ENCODE measurements at regions not wholly inside any gene's neighbourhood (a gene's known extent, or its start where the extent isn't known, plus 50 kb on each side); places are given as distances from the start of the nearest gene placed in this dataset.

DNA sequence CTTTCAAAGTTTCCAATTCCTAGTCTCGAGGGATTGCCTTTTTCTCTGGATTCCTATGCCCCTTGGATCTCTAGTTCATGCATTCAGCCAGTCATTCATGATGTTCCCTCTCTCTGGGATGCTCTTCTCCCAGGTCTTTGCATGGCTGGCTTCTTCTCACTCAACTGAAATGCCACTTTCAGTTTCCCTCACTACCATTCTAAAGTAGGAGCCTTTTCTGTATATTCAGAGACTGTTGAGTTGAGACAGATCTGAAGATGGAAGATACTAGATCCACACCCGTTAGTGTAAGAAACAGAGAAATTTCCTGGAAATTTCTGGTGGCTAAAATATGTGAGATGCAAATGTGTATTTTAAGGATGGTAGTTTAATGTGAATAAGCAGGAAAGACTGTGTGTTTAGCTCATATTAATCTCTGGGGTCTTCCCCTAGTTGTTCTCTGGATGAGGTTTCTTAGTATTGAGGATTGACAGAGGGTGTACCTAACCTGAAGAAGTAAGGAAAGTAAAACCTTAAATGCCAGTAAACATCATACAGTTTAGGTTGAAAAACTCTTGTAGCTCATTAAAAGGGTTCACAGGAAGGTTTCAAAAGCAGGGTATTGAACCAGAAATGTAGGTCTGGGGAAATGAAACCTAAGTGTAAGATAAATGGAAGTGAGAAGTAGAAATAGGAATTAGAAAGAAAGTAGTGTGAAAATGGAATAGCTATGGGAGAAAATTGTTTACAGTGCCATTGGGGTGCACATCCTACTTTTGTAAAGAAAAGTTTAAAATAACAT lies 331.3 kb downstream of the NDFIP2 start:
- DNase-seq, result no peak

DNA sequence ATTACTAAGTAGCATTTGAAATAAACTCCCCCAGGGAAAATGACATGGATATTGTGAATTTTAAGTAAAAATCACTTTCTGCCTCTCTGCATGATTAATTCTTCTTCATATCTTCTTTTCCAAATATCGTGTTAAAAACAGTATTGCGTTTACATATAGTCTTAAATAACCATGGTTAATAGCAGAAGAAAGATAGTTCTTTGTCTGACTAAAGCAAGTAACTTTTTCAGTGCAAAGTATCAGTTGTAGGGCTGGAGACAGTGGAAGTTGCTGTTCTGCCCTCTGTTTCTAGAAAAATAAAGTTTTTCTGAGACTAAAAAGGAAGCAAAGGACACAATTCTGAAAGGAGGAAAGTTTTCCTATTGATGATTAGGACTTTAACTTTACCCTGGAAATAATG lies 330.2 kb downstream of the NDFIP2 start:
- no peak for DNase-seq

- DNase-seq, result no peak
Observed at GRCh38 chr13:79810669-79811068, 329.7 kb downstream of the NDFIP2 start.

DNA sequence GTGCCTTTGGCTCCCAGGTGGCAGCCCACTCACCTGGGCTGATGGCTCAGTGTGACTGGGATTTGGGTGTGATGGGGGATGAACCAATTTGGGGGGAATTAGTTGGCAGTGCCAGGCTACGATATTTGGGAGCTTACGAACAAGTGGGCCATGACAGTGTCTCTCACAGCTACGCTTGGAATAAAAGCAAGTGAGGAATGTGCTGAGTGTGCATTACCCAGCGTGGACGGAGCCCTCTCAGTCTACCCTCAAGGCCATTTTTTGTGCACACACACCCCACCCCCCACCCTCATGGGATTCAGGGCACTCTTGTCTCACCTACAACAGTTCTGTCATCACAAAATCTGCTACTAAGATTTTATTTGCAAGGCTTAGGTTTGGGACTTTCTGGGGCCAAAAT lies 329.1 kb downstream of the NDFIP2 start:
- DNase-seq, result no peak

DNA sequence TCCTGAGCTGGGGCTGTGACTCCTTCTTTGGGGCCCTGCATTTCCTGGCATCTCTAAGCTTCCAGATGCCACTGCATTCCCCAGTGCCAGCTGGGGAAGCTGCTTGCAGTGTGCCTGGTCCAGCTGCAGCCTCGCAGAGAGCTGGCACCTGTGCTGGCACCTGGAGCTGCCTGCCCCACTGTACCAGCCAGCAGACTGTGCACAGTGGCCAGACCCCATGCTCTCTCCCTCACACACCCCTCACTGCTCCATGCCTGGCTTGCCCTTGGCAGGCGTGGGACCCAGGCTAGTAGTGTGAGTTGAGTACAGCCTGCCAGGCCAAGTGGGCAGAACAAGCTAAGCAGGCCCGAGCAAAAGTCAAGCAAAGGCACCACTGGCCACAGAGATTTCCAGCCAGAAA lies 327.5 kb downstream of the NDFIP2 start:
- DNase-seq, result no peak

GRCh38 chr13:79807554-79807953 lies 326.6 kb downstream of the NDFIP2 start:
- no peak for DNase-seq

DNA sequence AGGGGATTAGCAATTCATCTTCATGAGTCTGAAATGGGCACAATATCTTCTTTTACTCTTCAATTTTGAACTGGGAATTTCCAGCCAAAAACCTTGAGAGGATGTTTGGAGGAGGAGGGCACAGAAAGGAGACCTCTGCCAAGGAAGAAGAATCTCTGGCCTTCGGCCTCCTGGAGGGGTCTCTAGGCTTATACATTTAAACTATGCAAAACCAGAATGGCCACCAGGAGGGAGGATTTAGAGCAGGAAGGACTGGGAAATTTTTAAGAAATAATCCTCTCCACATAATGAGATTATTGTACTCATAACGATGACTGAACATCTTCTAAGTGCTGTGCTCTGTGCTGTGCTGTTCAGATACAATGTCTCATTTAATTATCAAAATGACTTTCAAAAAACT lies 325.9 kb downstream of the NDFIP2 start:
- DNase-seq, result no peak

DNA sequence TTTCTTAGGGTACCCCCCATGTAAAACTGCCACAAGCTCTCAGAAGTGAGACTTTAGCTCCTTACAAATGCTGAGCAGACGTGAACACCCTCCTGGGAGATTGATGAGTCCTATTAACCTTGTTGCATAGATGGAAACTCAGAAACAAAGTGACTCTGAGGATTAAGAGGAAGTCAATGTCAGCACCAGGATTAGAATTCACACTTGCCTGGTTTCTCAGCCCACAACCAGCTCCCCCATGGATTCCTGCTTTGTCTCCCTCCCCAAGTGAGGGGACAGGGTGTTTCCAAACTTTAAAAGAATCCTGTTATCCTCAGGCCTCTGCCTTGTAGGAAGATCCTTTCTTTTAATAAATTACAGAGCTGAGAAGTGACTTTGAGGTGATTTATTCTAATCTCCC lies 324.4 kb downstream of the NDFIP2 start:
- DNase-seq, result no peak

GRCh38 chr13:79803989-79804388 lies 323.0 kb downstream of the NDFIP2 start:
- no peak for DNase-seq

DNA sequence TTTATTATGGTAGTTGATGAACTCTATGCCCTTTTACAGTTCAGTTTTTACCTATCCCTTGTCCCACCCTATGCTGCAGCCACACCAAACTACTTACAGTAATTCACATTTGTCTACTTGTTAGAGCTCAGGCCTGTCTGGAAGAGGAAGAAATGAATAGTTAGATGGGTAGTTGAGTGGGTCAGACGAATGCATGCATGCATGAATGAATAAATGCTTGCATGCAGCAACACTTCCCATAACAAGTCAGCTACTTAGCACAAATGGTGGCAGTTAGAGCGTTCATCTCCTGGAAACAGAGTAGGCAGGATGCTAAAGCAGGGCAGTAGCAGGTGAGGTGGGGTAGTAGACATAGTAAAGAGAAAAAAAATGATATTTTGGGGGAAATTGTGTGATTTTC lies 322.3 kb downstream of the NDFIP2 start:
- no peak for DNase-seq

GRCh38 chr13:79802389-79803085 lies 321.6 kb downstream of the NDFIP2 start:
- DNase-seq, result no peak

GRCh38 chr13:79799059-79799867 lies 318.3 kb downstream of the NDFIP2 start:
- DNase-seq, result no peak

DNA sequence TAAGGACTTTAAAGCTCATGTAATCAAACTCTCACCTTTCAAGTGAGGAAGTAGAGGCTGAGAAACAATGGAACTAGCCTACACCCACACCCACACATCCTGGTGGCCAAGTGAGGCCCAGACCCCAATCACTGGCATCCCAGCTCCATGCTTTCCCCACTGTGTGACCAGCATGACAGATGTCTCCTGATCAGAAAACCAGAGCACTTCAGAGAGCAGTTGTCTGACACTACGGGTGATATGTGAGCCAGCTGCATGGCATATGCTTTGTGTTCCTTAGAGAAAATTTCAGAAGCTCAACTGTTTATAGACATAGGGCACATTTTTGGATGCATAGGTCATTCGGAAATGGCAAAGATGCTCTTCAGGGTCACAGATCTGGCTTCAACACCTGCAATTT lies 315.2 kb downstream of the NDFIP2 start:
- DNase-seq, result no peak

- no peak for DNase-seq
Observed at GRCh38 chr13:79794931-79795330, 314.0 kb downstream of the NDFIP2 start.

GRCh38 chr13:79792716-79793115 lies 311.8 kb downstream of the NDFIP2 start:
- DNase-seq, result no peak

DNA sequence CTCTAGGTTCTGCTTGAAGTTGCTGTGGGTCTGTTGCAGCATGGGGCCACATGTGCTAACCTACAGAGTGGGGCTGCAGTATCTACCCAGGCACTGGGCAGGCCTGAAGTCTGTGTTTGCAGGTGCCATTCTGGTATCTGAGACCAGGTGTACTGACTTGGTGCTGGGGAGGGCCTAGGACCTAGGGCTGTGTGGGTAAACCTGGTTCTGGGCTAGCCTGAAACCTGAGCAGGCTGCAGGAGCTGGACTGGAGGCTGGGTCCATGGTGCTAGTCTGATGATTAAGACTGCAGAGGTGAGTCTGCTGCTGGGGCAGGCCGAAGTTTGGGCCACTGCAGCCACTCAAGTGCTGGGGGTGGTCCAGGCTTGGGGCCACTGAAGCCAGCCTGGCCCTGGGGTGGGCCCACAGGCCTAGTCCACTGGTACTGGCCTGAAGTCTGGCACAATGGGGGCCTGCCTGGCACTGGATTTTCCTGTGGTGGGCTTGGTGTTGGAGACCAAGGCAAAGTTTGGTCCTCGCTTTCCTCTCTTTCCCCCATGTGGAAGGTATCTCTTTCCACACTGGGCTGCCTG lies 310.6 kb downstream of the NDFIP2 start:
- no peak for DNase-seq

GRCh38 chr13:79786176-79786575 lies 305.2 kb downstream of the NDFIP2 start:
- no peak for DNase-seq

GRCh38 chr13:79782541-79783205 lies 301.7 kb downstream of the NDFIP2 start:
- peak; percentile 94 for DNase-seq

- no peak for DNase-seq
Observed at GRCh38 chr13:79781829-79782540, 301.0 kb downstream of the NDFIP2 start.

DNA sequence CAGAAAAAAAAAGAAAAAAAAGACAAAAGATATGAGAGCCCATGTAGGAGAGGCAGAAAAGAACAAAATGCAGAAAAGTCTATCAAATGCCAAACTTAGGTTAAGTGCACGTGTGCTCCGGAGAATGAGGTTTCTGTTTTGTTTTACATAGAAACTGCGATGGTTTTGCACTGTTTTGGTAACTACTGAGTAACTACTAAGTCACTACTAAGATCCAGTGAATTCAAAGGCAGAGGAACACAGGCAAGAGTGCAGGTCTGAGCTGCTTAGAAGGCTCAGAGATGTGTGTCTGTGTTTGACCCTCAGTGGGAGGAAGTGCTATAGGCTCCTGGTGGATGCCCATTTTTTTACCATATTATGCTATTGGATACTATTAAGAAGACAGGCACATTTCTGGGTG lies 299.3 kb downstream of the NDFIP2 start:
- no peak for DNase-seq

DNA sequence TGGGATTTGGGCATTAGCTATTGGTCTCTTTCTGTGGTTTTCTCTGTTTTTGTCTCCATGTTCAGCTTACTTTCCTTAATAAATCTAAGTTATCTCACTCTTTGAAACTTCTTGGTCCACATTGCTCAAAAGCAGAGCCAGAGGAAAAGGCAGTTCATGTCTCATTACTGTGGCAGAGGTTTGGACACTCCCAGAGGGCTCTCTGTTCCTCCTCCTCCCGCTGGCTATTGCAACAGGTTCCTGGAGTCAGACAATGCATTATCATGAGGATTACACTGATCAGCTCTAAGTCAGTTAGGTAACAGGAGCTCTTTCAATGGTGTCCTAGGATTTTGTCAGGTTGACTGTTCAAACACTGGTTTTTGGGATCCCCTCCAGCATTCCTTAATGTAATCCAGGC lies 298.8 kb downstream of the NDFIP2 start:
- no peak for DNase-seq
